Sigmoid colon (tissue), 4 donors: ENCODE measurements at regions not wholly inside any gene's neighbourhood (a gene's known extent, or its start where the extent isn't known, plus 50 kb on each side); places are given as distances from the start of the nearest gene placed in this dataset.

Source experiments
- EP300 ChIP-seq, 4 donors: sonication (generic); formaldehyde crosslinking; IDR thresholded peaks; one replicate each; pipeline ENCODE4 v1.6.1; 2017; ENCODE audit warnings: antibody characterized with exemption in 4 of 4
- TF ChIP-seq, protein P1 (sequence below), 4 experiments: fragments of 450-650 bp in 3 of 4; fragments of 200-600 bp in 1 of 4; IDR thresholded peaks; one replicate each; pipeline ENCODE4 v1.5.1; 2016 to 2019; ENCODE audit warnings: antibody characterized with exemption in 4 of 4, mild to moderate bottlenecking in 3 of 4, moderate library complexity in 2 of 4

DNA sequence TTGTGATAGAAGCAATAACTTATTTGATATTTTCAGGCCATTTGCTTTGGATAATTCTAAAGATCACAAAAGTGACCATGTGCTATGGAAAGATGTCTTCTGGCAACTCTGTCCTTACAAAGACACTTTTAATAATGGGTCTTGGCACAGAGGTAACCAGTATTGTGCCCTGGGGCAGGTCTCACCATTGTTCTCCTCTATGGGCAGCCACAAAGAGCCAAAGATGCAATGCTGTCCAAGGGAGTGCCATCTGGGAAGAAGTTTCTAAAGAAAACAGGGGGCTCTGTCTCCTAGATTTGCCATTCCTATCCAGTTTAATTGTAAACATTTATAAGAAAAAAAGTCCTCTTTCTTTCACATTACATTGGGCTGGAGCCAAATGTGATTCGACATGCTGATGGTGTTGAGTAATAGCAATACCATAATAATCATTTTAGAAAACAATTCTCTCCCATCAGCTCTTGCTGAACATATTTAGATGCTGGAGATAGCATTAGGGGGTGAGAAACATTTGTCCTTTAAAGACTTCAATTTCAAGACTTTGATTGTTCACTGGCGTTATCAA is 179.9 kb downstream of the KIT start:
- no peak for TF ChIP-seq EP300 (IDR thresholded peaks at IDR 0.05)
- TF ChIP-seq, protein P1, sequence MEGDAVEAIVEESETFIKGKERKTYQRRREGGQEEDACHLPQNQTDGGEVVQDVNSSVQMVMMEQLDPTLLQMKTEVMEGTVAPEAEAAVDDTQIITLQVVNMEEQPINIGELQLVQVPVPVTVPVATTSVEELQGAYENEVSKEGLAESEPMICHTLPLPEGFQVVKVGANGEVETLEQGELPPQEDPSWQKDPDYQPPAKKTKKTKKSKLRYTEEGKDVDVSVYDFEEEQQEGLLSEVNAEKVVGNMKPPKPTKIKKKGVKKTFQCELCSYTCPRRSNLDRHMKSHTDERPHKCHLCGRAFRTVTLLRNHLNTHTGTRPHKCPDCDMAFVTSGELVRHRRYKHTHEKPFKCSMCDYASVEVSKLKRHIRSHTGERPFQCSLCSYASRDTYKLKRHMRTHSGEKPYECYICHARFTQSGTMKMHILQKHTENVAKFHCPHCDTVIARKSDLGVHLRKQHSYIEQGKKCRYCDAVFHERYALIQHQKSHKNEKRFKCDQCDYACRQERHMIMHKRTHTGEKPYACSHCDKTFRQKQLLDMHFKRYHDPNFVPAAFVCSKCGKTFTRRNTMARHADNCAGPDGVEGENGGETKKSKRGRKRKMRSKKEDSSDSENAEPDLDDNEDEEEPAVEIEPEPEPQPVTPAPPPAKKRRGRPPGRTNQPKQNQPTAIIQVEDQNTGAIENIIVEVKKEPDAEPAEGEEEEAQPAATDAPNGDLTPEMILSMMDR (IDR thresholded peaks at IDR 0.05) = no peak
